GM21526 (cell line): ENCODE measurements at regions not wholly inside any gene's neighbourhood (a gene's known extent, or its start where the extent isn't known, plus 50 kb on each side); places are given as distances from the start of the nearest gene placed in this dataset.

Experiments
- ATAC-seq: cut with Tn5 transposase; IDR thresholded peaks from one replicate; pipeline ENCODE4 v1.9.1; 2021; ENCODE audit warnings: moderate library complexity; ENCODE audit not compliant: unreplicated experiment, low FRiP score

DNA sequence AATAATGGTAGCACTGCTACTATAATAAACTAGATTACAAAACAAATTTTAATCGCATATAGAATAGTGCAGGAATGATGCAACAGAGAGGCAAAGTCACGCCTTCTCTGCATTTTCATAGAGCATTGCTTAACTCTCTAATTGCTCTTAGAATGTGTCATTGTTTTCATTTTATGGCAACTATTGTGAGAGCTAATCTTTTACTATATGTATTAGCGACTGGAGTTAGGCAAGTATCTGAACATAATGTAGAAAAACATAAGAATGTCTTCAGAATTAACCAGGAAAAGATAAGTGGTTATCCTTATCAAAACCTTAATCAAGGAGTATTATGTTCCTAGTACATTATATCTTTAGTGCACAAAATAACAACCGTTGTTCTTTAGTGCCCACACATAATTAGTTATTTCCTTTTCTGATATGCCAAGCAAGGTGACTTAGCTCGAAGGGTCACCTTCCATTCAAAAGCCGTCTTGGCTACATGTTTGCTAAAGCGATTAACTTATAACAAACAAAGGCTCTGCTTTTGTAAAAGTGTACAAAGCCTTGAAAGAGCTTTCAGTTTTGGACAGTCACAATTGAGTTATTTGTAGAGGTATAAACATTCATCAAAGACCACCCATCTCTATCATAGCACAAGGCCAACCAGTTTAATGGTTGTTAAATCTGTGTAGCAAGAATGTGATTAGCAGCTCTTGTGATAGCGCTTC, 1328.9 kb downstream of the ROBO2 start:
- no peak for ATAC-seq

- no peak for ATAC-seq
Measured at GRCh38 chr3:78390221-78390620, 1350.3 kb downstream of the ROBO2 start.

DNA sequence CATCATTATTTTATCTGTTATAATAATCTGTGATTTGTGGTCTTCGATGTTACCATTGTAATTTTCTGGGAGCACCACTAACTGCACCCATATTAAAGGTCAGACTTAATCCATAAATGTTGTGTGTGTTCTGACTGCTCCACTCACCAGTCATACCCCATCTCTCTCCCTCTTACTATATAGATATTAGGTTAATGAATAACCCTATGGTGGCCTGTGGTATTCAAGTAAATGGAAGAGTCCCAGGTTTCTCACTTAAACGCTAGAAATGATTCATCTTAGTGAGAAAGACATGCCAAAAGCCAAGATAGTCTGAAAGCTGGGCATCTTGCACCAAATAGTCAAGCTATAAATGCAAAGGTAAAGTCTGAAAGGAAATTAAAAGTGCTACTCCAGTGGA, 1358.5 kb downstream of the ROBO2 start:
- ATAC-seq, result no peak

DNA sequence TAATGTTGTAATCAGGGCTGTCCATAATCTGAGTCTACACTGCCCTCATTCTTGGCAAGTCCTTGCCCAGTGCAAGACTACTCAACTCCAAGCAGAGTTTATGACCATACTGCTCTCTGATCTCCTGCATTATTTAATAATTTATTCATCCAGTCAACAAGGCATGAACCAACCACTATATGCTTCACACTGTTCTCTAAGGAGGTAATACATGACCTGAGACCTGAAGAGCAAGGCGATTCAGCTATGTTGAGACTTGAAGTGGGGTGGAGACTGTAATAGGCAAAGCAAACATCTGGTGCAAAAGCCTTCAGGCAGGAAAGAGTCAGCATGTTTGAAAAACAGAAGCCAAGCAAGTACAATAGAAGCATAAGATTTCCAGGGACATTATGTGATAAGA, 1362.8 kb downstream of the ROBO2 start:
- ATAC-seq, result no peak

GRCh38 chr3:78405745-78406144, 1362.1 kb downstream of the ROBO1 start:
- ATAC-seq, result no peak

DNA sequence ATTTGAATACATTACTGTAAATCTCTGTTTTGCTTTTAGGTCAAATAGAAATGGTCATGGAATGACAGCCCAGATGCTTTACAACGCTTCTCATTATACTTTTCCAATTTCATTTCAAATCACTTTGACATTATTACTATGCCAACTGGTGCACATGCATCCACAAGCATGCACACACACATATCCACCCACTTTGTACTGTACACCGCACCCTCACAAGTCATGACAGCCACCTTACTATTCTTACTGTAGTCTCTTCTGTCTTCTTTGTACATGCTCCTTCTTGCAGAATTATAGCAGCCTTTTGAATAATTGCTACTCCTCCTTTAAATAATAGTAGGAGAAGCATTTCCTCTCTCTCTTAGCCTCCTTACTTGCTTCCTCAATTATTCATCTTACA, 1361.4 kb downstream of the ROBO1 start:
- ATAC-seq, result no peak

DNA sequence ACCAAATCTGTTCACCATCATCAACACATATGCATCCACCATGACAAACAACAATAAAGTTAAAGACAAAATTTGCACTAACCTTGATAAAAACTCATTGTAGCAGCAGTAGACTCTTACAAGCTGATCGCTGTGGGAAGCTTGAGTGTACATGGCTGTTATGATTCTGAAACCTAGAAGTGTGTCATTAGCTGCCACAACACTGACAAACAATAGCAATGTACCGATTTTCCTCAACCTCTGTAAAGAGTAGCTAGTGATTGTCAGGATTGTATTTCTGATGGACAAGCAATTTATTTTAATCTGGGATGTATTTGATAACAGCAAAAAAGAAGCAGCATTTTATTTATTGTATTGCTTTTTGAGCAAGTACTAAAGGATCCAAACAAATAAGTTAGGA, 1357.7 kb downstream of the ROBO1 start:
- ATAC-seq, result no peak

GRCh38 chr3:78414261-78414660, 1353.5 kb downstream of the ROBO1 start:
- no peak for ATAC-seq

DNA sequence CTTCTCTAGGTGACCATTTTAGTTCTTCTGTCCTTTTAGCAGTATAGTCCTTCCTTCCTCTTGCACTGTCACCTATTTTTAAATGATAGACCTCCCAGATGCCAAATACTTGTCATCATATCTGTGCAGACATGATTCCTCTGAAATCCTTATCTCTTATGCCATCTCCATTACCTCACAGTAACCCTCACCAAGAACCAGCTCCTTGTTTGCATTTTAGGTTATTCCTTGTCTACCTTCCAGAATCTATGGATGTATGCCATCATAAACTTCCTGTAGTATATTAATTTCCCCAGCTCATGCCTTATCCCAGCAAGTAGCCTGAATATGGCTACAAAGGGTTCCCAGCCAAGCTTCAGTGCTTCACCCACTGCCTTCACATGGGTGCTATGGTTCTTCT, 1347.2 kb downstream of the ROBO1 start:
- ATAC-seq, result no peak

DNA sequence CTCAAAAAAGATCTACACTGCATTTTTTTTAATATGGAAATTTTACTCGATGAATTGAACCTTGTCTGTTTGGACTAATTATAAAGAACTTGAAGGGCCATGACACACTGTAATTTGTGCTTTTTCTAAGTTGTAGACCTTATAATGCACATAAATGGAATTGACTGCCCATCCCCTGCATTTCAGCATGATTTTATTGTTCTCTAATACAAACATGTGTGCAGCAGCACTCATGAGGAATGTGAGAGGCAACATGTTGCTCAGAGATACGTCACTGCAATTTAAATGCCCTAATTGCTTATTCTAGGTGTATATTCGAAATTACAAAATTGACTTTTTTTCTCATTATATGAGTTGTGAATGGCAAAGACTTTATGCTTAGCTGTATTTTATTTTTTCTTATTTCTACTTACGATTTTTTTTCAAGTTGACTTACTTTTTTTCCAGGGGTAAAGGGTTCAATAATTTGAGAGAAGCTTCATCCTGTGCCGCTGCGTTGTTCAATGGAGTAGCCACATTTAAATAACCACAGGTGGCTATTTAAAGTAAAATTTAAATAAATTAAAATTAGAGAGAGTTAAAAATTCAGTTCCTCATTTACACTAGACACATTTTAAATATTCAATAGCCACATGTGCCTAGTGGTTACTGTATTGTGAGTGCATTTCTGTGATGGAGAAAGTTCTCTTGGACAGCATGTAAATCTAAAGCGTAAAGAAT, 1346.4 kb downstream of the ROBO1 start:
- no peak for ATAC-seq

GRCh38 chr3:78424656-78425055, 1343.1 kb downstream of the ROBO1 start:
- no peak for ATAC-seq

DNA sequence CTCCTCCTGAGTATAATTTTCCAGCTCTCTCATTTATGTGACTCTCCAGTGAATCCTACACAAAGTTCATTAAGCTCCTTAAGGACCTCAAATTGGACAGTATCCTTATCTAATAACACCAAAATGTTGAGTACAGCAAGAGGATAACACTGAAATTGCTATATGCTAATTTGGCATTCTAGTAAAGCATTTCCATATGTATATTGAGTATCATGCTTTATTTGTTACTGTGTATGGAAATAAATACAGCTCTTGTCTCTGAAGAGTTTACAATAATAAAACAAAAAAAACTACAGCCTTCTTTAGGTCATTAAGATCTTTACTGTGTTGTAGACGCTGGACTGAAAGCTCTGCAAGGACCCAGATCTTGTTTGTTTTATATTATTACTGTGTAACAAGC, 1341.3 kb downstream of the ROBO1 start:
- no peak for ATAC-seq

DNA sequence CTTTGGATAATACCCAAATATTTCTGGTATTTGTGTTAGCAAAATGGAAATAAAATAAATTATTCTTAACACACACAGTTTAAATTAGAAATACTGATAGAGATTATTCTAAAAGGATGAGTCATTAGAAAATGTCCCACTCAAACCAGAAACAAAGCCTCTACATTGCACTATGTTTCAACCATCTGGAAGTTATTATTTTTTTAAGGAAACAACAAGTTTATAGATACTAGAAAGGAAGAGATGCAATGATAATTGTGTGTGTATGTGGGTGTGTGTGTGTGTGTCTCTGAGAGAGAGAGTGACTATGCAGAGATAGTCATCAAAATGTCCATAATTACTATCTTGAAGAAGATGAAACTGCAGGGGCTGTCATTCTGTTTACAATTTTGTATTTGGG, 1340.5 kb downstream of the ROBO1 start:
- no peak for ATAC-seq

GRCh38 chr3:78430741-78431140, 1337.1 kb downstream of the ROBO1 start:
- ATAC-seq, result no peak

DNA sequence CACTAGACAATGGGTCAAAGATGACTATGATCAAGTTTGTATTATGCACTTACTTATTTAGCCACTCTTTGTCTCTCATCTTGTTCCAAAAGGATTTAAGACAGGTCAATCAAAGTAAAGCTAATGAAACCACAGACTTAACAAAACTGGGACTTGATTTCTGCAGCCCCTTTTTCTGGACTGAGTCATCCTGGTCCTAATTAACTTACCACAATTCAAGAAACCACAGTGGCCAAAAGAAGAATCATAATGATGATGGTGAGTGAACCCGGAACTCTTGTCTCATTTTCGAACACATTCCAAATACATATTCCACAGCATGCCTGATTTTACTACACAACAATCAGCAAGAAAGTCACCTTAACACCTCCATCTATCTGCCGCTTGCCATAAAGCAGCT, 1333.0 kb downstream of the ROBO1 start:
- ATAC-seq, result no peak

- no peak for ATAC-seq
Measured at GRCh38 chr3:78455166-78455565, 1312.6 kb downstream of the ROBO1 start.

- no peak for ATAC-seq
Measured at GRCh38 chr3:78455712-78456433, 1311.9 kb downstream of the ROBO1 start.

DNA sequence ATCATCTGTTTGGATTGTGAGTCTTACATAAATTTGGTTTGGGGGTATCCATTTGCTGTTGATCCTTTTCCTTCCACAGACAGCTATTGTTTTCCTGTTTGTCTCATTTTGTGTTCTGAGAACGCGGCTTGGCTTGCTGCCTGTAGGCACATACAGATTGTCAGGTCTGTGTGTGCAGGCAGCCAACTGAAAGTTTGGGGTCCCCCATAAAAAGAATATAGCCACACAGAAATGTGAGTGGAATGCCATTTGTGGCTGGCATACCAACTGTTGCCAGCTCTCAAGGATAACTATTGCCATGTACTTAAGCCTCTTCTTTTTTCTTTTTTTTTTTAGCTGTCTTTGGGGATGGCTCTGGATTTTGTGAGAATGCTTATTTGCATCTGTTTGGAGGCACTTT, 1308.0 kb downstream of the ROBO1 start:
- no peak for ATAC-seq

GRCh38 chr3:78462021-78462420, 1305.8 kb downstream of the ROBO1 start:
- ATAC-seq, result no peak

DNA sequence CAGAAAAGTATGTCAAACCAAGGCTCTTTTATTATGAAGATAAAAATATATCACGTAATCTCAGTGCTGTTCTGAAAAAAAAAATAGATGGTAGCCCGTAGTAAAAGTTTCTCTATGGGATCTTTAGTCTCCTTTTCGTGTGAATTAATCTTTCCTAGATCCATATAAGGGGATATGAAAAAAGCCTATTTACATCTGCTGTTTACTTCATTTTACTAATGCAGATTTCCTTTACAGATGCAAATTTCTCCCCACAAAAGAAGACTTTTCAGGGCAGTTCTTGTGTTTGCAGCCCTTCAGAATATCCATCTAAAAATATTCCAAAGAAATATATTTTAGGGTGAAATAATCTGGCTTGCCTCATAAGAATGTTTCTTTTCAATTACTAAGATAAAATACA, 1291.7 kb downstream of the ROBO1 start:
- no peak for ATAC-seq

DNA sequence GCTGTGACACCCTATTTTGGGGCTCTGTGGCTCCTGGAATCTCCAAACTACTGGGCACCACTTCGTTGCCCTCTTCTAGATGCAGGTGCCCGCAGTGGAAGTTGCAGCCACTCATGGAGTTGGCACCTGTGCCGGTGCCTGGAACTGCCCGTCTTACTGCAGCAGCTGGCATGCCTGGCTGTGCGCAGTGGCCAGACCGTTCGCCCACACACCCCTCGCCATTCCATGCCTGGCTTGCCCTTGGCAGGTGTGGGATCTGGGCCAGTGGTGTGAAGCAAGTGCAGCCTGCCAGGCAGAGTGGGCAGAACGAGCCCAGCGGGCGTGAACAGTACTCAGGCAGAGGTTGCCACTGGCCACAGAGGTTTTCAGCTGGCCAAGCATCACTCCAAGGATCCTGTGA, 1286.7 kb downstream of the ROBO1 start:
- no peak for ATAC-seq

GRCh38 chr3:78483090-78483489, 1284.7 kb downstream of the ROBO1 start:
- ATAC-seq, result no peak
